Astrocyte (in vitro differentiated cells and primary cell): ENCODE measurements at regions not wholly inside any gene's neighbourhood (a gene's known extent, or its start where the extent isn't known, plus 50 kb on each side); places are given as distances from the start of the nearest gene placed in this dataset.

Experiments
- EZH2 ChIP-seq: IDR thresholded peaks from 2 replicates; pipeline ENCODE4 v1.6.1; 2012; ENCODE audit warnings: mild to moderate bottlenecking, low read length, inconsistent platforms; ENCODE audit not compliant: insufficient read depth
- TF ChIP-seq, protein P1 (sequence below): IDR thresholded peaks from 2 replicates; pipeline ENCODE4 v1.5.1; 2011; ENCODE audit warnings: low read depth, mild to moderate bottlenecking, inconsistent platforms, low read length, moderate library complexity; ENCODE audit not compliant: insufficient read depth

GRCh38 chr12:98317939-98318899, 197.2 kb upstream of the TMPO start:
- TF ChIP-seq, protein P1, sequence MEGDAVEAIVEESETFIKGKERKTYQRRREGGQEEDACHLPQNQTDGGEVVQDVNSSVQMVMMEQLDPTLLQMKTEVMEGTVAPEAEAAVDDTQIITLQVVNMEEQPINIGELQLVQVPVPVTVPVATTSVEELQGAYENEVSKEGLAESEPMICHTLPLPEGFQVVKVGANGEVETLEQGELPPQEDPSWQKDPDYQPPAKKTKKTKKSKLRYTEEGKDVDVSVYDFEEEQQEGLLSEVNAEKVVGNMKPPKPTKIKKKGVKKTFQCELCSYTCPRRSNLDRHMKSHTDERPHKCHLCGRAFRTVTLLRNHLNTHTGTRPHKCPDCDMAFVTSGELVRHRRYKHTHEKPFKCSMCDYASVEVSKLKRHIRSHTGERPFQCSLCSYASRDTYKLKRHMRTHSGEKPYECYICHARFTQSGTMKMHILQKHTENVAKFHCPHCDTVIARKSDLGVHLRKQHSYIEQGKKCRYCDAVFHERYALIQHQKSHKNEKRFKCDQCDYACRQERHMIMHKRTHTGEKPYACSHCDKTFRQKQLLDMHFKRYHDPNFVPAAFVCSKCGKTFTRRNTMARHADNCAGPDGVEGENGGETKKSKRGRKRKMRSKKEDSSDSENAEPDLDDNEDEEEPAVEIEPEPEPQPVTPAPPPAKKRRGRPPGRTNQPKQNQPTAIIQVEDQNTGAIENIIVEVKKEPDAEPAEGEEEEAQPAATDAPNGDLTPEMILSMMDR, result no peak
- TF ChIP-seq EZH2, result no peak
